ENCODE measurements at regions not wholly inside any gene's neighbourhood (a gene's known extent, or its start where the extent isn't known, plus 50 kb on each side); places are given as distances from the start of the nearest gene placed in this dataset. TPM values are rescaled to one million over a fixed set of nuclear protein-coding genes. Genes with fewer than 3 reads are reported as not detected.

DNA sequence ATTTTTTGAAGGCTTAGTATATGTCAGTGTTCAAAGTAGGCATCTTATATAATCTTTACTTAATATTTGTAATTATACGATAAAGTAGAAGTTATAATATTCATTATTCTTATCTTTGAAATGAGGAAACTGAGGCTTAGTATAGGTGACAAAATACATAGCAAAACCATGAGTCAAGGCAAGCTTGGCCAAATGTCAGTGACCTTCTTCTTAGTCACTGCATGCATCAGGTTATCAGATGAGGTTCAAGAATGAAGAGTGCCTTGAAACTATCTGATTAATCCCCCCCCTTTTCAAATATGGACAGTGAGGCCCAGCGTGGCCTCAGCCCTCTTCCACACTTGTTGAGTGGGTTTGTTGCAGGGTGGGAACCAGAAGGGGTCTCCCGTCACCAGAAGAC lies 59.3 kb downstream of the PMAIP1 start:
- no peak overlapping the region for H3K4me3 ChIP-seq (ENCODE audit: low read depth, low read length)
- ChIA-PET POLR2A (interaction anchor here (0.5 kb wide), 1 partner anchor 26 kb away, joined by 3 read pairs; no protein-coding TSS in a partner anchor), CTCF (no interaction called here)
- no peaks in the 10 kb centered on the region for H3K27me3 ChIP-seq (ENCODE audit: control insufficient read depth, insufficient read depth, low read length)
- no peaks in the 10 kb centered on the region for H3K36me3 ChIP-seq (ENCODE audit: control insufficient read depth, insufficient read depth, low read length)
- no peak for DNase-seq (ENCODE audit: low read depth)
- TF ChIP-seq, protein P1, sequence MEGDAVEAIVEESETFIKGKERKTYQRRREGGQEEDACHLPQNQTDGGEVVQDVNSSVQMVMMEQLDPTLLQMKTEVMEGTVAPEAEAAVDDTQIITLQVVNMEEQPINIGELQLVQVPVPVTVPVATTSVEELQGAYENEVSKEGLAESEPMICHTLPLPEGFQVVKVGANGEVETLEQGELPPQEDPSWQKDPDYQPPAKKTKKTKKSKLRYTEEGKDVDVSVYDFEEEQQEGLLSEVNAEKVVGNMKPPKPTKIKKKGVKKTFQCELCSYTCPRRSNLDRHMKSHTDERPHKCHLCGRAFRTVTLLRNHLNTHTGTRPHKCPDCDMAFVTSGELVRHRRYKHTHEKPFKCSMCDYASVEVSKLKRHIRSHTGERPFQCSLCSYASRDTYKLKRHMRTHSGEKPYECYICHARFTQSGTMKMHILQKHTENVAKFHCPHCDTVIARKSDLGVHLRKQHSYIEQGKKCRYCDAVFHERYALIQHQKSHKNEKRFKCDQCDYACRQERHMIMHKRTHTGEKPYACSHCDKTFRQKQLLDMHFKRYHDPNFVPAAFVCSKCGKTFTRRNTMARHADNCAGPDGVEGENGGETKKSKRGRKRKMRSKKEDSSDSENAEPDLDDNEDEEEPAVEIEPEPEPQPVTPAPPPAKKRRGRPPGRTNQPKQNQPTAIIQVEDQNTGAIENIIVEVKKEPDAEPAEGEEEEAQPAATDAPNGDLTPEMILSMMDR (IDR thresholded peaks at IDR 0.05; ENCODE audit: insufficient read depth, low read depth, low read length): no peak

DNA sequence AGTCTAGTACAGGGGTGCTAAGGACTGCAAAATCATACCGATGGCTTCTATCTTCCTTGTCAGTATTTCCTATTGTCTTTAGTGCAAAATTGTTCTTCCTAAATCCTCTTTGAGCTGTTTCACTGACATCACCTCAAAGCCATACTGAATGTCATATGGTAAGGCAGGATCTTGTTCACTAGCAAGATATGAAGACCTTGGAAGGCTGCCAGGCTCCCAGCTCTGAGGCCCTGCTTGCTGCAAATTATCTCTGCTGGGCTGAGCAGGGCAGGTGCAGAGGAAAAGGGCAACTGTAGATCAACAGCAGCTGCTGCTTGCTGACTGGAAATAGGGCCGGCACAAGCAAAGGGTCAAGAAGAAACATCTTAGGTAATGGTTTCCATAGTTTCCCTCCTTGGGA lies 58.2 kb downstream of the PMAIP1 start:
- TF ChIP-seq, protein P1 (IDR thresholded peaks at IDR 0.05; ENCODE audit: insufficient read depth, low read depth, low read length): no peak
- POLR2A ChIA-PET: no interaction called here
- CTCF ChIA-PET: interaction anchor here (1.5 kb wide), 1 partner anchor 18 kb away, joined by 4 read pairs; no protein-coding TSS in a partner anchor

DNA sequence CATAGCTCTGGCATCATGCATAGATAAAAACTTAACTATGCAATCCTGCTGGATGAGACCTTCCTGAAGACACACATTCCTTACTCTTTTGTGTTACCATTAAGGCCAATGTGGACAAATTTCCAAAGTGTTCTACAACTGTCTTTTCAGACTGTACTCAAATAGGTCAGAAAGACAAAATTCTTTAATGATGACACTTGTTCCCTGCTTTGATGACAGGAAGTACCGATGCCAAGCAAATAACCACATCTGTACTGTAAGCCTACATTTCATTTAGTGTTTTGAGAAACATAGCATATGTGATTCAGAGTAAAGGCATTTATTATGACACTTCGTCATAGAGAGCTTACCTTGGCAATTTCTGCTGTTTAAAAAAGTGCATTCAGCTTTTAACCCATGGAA lies 55.0 kb downstream of the PMAIP1 start:
- peak; percentile 12 for DNase-seq (ENCODE audit: low read depth)
- no peak overlapping the region for H3K4me3 ChIP-seq (ENCODE audit: low read depth, low read length)
- no peaks in the 10 kb centered on the region for H3K27me3 ChIP-seq (ENCODE audit: control insufficient read depth, insufficient read depth, low read length)
- CTCF ChIA-PET: interaction anchor here (0.6 kb wide), 1 partner anchor 14 kb away, joined by 3 read pairs; no protein-coding TSS in a partner anchor
- TF ChIP-seq, protein P1 (IDR thresholded peaks at IDR 0.05; ENCODE audit: insufficient read depth, low read depth, low read length): no peak
- POLR2A ChIA-PET: no interaction called here
- H3K36me3 ChIP-seq (ENCODE audit: control insufficient read depth, insufficient read depth, low read length): no peaks in the 10 kb centered on the region

More for the DNA sequence above, 58.2 kb downstream of the PMAIP1 start:
- DNase-seq (ENCODE audit: low read depth): no peak
- no peaks in the 10 kb centered on the region for H3K27me3 ChIP-seq (ENCODE audit: control insufficient read depth, insufficient read depth, low read length)
- no peak overlapping the region for H3K4me3 ChIP-seq (ENCODE audit: low read depth, low read length)
- H3K36me3 ChIP-seq (ENCODE audit: control insufficient read depth, insufficient read depth, low read length): no peaks in the 10 kb centered on the region

DNA sequence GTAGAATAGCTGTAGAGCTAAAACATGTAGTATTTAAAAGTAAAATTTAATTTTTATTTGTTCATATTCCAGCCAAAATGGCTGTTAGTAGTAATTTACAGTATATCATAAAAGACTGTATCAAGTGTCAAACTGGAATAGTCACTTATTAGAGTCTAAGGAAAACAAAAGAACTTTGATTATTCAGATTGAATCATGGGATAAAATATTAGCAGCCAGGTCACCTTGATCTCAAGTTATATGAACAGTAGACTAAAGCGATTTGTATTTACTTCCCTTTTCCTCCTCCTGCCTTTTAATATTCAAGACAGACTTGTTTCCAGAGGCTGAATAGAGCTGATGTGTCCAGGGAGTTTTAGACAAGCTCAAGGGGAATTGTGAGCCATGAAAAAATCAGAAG lies 54.4 kb downstream of the PMAIP1 start:
- Histone ChIP-seq H3K27me3 (ENCODE audit: control insufficient read depth, insufficient read depth, low read length) (no peaks in the 10 kb centered on the region), H3K4me3 (ENCODE audit: low read depth, low read length) (no peak overlapping the region), H3K36me3 (ENCODE audit: control insufficient read depth, insufficient read depth, low read length) (no peaks in the 10 kb centered on the region)
- CTCF ChIA-PET: no interaction called here
- TF ChIP-seq, protein P1 (IDR thresholded peaks at IDR 0.05; ENCODE audit: insufficient read depth, low read depth, low read length): no peak
- DNase-seq (ENCODE audit: low read depth): no peak
- POLR2A ChIA-PET: interaction anchor here (1.1 kb wide), 1 partner anchor 10 kb away, joined by 5 read pairs; no protein-coding TSS in a partner anchor

Small RNA genes in the stretch of these regions (small RNA-seq; reads per million reads assigned to genes)
- not detected for gene RN7SL342P (ENCODE audit: insufficient read length, low read depth, low replicate concordance)
- gene RNU4-17P (ENCODE audit: insufficient read length, low read depth, low replicate concordance): not detected
- gene RNU6-567P (ENCODE audit: insufficient read length, low read depth, low replicate concordance): not detected

All from BJ (cell line).